ENCODE measurements at regions not wholly inside any gene's neighbourhood (a gene's known extent, or its start where the extent isn't known, plus 50 kb on each side); places are given as distances from the start of the nearest gene placed in this dataset.

DNA sequence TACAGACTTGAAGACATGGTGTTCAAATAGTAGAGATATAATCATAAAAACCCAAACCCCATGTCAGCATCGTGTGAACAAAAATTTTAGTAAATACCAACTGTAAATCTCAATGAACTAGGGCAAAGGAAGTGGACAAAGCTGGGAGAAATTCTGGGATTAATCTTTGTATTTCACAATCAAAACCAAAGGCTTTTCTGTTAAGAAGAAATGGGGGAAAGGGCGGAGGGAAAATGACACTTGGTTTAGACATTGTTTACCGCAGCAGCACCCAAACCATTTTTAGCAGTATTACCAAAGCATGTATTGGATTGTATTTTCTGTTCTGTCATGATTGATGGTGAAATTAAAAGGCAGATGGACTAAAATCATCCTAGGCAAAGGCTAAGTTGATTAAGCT lies 134.2 kb upstream of the PRSS3 start:
- no peaks in the 10 kb centered on the region for H3K36me3 Mint-ChIP-seq (ENCODE audit: insufficient read depth in 1 of 3, low read depth in 3 of 3)
- no peaks in the 10 kb centered on the region for H3K9me3 ChIP-seq (ENCODE audit: control insufficient read depth, low read depth, low read length)
- H3K79me2 ChIP-seq (ENCODE audit: insufficient read depth, low read length) = no peaks in the 10 kb centered on the region
- no peak overlapping the region for H3K9ac ChIP-seq (ENCODE audit: extremely low read depth, insufficient read length, low read length)
- no peak overlapping the region for H3T11ph ChIP-seq (ENCODE audit: low read length)
- H2AK5ac ChIP-seq (ENCODE audit: insufficient read length, low read length) = no peak overlapping the region
- H2BK20ac ChIP-seq (ENCODE audit: low read depth, low read length, poor library complexity, severe bottlenecking) = no peak overlapping the region
- H3K4ac ChIP-seq (ENCODE audit: low read depth, low read length) = no peak overlapping the region
- no peak for DNase-seq
- no peak overlapping the region for H3K27ac Mint-ChIP-seq
- no peaks in the 10 kb centered on the region for H3K4me1 ChIP-seq (ENCODE audit: insufficient read depth, low read length)
- peaks cover 28% of the 10 kb centered on the region for H3K27me3 Mint-ChIP-seq (ENCODE audit: low read depth)
- peaks cover 0 to 3% of the 10 kb centered on the region in 2 experiments; a peak in 1 of 5 replicates for H3K9me3 Mint-ChIP-seq
- no peaks in the 10 kb centered on the region for H4K20me1 ChIP-seq (ENCODE audit: control insufficient read depth, insufficient read depth, insufficient read length)
- H2BK120ac ChIP-seq (ENCODE audit: low read depth, low read length, poor library complexity, severe bottlenecking) = no peak overlapping the region
- no peak overlapping the region for H3K4me2 ChIP-seq (ENCODE audit: insufficient read depth, insufficient read length, low read length)
- H3K4me1 Mint-ChIP-seq = no peaks in the 10 kb centered on the region
- TF ChIP-seq, protein P1, sequence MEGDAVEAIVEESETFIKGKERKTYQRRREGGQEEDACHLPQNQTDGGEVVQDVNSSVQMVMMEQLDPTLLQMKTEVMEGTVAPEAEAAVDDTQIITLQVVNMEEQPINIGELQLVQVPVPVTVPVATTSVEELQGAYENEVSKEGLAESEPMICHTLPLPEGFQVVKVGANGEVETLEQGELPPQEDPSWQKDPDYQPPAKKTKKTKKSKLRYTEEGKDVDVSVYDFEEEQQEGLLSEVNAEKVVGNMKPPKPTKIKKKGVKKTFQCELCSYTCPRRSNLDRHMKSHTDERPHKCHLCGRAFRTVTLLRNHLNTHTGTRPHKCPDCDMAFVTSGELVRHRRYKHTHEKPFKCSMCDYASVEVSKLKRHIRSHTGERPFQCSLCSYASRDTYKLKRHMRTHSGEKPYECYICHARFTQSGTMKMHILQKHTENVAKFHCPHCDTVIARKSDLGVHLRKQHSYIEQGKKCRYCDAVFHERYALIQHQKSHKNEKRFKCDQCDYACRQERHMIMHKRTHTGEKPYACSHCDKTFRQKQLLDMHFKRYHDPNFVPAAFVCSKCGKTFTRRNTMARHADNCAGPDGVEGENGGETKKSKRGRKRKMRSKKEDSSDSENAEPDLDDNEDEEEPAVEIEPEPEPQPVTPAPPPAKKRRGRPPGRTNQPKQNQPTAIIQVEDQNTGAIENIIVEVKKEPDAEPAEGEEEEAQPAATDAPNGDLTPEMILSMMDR (conservative IDR thresholded peaks at IDR 0.05) = no peak
- H4K91ac ChIP-seq (ENCODE audit: insufficient read length, low read depth, low read length) = no peak overlapping the region
- no peak overlapping the region for H4K8ac ChIP-seq (replicated peaks; ENCODE audit: insufficient read length, low read depth, low read length)
- WGBS (ENCODE audit: extremely low coverage, insufficient read length, low lambda C conversion rate) = no CpG with 5 or more reads among the region's 3 CpGs
- no peak overlapping the region for H2BK12ac ChIP-seq (ENCODE audit: insufficient read length, low read depth, low read length)
- no peak overlapping the region for H3K23ac ChIP-seq (ENCODE audit: insufficient read length, low read depth, low read length)
- no peak overlapping the region for H2AFZ ChIP-seq (ENCODE audit: low read length)
- no peaks in the 10 kb centered on the region for H3K79me1 ChIP-seq (ENCODE audit: insufficient read depth, low read depth, low read length, poor library complexity, severe bottlenecking)
- H3K14ac ChIP-seq (ENCODE audit: insufficient read depth, low read length) = no peak overlapping the region
- H2BK15ac ChIP-seq (ENCODE audit: low read depth, low read length) = no peak overlapping the region
- no peak overlapping the region for H3K56ac ChIP-seq (ENCODE audit: insufficient read length, low read depth, low read length)
- no peak overlapping the region for H3K27ac ChIP-seq (ENCODE audit: insufficient read length, low read depth, low read length)
- H3K4me3 Mint-ChIP-seq = no peak overlapping the region
- no peaks in the 10 kb centered on the region for H3K27me3 ChIP-seq (ENCODE audit: insufficient read depth, low read length)
- no peak overlapping the region for H2BK5ac ChIP-seq (ENCODE audit: insufficient read length, low read length)
- no peaks in the 10 kb centered on the region for H3K23me2 ChIP-seq (ENCODE audit: insufficient read length, low read depth, low read length, poor library complexity, severe bottlenecking)
- no peak overlapping the region for H4K5ac ChIP-seq (ENCODE audit: insufficient read length, low read depth, low read length)
- H3K18ac ChIP-seq (ENCODE audit: insufficient read length, low read depth, low read length) = no peak overlapping the region
